OCI-LY3 (cell line): ENCODE measurements at regions not wholly inside any gene's neighbourhood (a gene's known extent, or its start where the extent isn't known, plus 50 kb on each side); places are given as distances from the start of the nearest gene placed in this dataset.

Experiments
- CTCF ChIP-seq: fragments of 200-600, 300-600 bp; sonication (generic); IDR thresholded peaks from 2 replicates; pipeline ENCODE4 v1.5.1; 2014; ENCODE audit warnings: antibody characterized with exemption, low read length, low read depth
- EZH2phosphoT487 ChIP-seq: fragments of 200-600 bp; shearing (Covaris generic); IDR thresholded peaks from 2 replicates; pipeline ENCODE4 v1.6.1; 2018; ENCODE audit warnings: antibody characterized with exemption, mixed run types, low read depth

GRCh38 chrX:139192386-139192961, 338.1 kb upstream of the F9 start:
- no peak for TF ChIP-seq CTCF
- no peak for TF ChIP-seq EZH2phosphoT487
